Activated CD4-positive, alpha-beta T cell treated with anti-CD3 and anti-CD28 coated beads, Interleukin-10, Interleukin-2, amounts not matched to agents 100 ng/mL and 50 ng/mL, durations not matched to agents 16 hours and 8 hours (primary cell): ENCODE measurements at regions not wholly inside any gene's neighbourhood (a gene's known extent, or its start where the extent isn't known, plus 50 kb on each side); places are given as distances from the start of the nearest gene placed in this dataset.
A peak's percentile ranks its signal among the peaks of the same experiment; 100 is the strongest.
"Not testable (repeated sequence)": the region's sequence is repeated elsewhere in the genome, so short reads cannot be mapped to it uniquely, and the experiment has no call there.

ENCODE experiments used
- DNase-seq: peaks from one replicate; pipeline ENCODE4 v3.0.0-alpha.2; 2020

DNA sequence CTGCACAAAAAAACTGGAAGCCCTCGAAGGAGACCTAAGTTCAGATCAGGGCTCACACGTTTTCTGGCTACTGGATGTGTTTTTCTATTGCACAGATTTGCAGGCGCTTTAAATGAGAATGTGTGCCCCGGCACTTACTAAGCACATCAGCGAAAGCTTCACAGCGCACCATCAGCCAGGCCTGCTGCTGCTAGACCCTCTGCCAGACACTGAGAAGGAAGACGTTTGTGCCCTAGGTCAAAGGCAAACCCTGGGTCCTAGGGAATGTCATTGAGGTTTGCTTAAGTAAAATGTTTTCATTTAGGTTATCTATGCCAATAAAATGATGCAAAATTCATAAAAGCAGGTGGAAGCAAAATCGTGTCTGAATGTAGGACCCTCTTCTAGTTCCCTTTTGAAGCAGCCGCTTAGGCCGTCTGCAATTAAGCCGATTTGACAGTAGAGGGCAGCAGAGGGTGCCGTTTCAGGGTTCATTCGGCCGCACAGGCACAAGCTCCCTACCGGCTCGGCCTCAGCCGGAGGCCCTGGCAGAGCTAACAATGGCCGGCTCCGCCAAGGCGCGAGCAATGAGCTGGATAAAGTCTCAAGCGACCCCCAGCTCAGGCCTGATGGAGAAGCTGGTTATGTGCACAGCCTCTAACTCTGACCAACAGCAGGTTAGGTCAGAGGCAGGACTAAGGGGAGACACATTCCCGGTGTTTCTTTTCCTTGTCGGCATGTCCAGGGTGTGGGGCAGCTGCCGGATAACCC lies 107.2 kb upstream of the FOXA2 start:
- DNase-seq: peak; percentile 69

DNA sequence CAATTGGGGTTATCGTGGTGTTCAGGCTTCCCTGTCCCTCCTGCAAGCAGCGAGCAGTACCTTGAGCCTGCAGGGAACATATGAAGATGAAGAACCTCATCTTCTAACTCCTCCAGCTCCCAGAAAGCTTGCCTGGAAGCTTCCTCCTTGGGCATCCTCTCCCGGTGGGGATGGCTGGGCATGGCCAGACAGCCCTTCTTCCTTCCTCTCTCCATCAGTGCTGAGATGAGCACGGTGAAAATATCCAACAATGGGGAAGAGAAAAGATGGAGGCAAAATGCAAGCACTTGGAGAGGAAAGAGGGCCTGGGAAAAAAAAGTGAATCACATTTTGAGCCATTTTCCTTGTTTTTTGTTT lies 107.7 kb upstream of the FOXA2 start:
- no peak for DNase-seq

DNA sequence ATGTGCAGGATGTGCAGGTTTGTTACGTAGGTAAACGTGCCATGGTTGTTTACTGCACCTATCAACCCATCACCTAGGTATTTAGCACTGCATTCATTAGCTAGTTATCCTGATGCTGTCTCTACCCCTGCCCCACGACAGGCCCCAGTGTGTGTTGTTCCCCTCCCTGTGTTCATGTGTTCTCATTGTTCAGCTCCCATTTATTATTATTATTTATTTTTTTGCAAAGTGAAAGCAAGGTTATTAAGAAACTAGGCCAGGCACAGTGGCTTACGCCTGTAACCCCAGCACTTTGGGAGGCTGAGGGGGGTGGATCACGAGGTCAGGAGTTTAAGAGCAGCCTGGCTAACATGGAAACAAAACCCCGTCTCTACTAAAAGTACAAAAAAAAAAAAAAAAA lies 108.2 kb upstream of the FOXA2 start:
- not testable (repeated sequence) for DNase-seq

DNA sequence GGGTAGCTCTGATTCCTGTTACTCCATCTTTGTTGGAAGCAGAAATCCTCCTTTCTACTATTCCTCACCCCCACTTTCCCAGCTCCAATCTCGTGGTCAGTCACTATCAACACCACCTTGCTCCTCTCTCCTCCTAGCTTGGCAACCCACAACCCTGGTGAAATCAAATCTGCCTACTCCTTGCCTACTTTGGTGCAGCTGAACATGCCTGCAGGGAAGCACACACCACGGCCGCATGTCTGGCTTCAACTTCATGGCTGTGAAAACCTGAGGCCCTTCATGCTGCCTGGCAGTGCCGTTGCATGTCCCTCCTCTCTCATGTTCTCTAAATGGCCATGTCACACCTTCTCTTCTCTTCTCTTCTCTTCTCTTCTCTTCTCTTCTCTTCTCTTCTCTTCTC lies 112.4 kb upstream of the FOXA2 start:
- no peak for DNase-seq

DNA sequence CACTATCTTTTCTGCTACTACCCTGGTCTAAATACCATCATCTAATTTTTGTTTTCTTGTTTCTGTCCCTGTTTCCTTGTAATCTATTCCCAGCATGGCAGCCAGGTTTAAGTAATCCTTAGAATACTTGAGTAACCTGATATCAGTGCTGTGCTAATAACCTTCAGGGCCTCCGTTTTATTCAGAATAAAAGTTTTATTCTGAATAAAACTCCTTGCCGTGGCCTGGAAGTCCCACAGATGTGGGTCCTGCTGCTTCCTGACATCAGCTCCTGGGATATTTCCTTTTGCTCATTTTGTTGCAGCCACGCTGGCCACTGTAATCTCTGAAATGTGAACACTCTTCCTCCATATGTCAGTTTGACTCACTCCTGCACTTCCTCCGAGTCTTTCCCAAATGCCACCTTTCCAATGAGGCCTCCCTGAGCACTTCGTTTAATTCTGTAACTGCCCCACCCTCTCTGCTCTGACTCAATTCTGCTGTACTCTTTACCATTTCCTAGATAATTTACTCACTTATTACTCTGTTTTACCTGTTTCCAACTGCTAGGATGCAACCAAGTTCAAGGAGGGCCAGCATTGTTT lies 114.0 kb upstream of the FOXA2 start:
- no peak for DNase-seq

DNA sequence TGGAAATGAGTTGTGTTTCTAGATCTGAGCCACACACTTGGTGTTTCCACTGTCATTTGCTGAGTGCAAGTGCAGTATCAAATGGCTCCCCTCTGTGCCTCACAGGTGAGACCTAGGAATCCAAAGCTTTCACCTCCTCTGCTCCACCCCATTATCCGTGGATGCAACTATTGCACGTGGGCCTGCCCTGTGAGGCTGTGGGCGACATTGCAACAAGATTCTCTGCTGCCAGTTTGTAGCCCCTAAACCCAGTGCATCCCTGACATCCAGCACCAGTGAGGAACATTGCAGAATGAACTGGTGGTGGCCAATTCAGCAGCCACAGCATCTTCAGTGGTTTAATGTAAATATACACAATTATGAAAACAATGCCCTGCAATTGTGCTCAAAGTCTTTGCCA lies 115.0 kb upstream of the FOXA2 start:
- DNase-seq: no peak

DNA sequence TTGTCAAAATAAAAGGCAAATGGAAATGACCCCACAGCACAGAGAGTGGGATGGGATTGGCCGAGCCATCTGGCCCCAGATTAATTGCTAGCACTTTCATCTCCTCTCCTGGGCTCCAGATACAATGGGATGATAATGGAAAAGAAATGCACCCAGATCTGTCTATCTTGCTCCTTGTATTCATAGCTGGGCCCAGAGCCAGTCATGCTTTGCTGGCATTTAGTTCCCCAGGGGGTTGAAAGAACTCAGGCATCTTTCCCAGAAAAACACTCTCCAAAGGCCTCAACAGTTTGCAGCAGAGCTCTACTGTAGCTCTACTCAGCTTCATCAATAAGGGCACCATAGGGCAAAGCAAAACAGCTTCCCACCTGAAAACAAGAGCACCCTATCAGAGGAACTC lies 116.0 kb upstream of the FOXA2 start:
- no peak for DNase-seq

DNA sequence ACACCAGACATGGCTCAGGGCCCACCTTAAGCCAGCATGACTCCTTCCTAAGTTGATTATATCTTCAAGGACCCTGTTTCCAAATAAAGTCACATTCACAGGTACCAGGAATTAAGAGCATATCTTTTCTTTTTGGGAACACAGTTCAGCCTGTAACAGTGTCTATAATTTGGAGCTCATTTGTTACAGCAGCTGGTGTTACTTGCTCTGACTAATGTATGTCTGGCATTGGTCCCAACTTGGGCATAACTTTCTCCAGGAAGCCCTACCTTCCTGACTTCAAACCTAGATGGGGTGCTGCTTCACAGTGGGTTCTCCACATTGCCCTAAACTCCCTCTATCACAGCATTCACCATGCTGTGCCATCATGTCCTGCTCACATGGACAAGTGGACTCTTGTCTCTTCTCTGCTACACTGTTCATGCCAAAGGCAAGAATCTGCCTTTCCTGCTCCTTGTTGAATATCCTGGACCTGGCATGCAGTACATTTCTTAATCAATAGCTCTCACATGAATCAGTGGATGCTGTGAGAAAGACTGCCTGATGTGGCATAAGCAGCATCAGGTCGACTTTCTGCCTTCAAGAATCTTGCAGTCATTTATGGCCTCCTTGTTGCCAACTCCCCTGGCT lies 117.4 kb upstream of the FOXA2 start:
- DNase-seq: no peak

DNA sequence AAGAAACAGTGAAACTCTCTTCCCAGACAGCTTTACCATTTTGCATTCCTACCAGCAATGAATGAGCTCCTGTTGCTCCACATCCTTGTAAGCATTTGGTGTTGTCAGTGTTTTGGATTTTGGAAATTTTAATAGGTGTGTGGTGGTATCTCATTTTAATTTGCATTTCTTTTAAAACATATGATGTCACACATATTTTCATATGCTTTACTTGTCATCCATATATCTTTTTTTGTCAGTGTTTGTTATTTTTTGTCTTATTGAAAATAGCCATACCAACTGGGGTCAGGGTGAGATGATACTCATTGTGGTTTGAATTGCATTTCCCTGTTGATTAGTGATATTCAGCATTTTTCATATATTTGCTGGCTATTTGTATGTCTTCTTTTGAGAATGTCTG lies 119.5 kb upstream of the FOXA2 start:
- DNase-seq: no peak

DNA sequence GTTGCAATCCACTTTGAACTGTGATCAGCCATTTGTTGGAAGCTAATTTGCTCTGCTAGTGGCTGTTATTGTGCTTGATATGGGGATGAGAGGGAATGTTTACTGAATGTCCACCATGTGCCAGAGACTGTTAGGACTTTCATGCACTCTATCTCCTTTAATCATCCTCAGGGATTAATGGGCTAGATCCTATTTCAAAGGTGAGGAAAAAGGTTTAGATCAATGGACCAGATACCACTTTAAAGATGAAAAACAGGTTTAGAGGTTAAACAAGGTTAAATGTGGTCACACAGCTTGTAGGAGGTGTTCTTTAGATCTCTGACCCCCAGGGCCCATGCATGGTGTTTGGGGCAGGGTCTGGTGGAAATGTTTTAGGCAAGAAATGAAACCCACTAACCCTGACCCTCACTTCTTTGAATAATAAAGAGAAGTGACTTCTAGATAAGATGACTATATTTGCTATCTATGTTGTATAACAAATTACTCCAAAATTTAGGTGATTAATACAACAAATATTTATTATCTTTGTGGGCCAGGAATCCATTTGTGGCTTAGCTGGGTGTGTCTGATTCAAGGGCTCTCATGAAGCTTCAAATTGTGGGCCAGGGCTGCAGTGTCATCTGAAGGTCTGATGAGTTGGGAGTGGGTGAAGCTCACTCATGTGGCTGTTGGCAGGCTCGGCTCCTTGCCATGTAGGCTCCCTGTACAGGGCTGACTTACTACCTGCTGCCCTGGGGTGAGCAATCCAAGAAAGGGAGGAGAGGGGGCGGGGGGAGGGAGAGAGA lies 127.8 kb upstream of the FOXA2 start:
- DNase-seq: no peak

DNA sequence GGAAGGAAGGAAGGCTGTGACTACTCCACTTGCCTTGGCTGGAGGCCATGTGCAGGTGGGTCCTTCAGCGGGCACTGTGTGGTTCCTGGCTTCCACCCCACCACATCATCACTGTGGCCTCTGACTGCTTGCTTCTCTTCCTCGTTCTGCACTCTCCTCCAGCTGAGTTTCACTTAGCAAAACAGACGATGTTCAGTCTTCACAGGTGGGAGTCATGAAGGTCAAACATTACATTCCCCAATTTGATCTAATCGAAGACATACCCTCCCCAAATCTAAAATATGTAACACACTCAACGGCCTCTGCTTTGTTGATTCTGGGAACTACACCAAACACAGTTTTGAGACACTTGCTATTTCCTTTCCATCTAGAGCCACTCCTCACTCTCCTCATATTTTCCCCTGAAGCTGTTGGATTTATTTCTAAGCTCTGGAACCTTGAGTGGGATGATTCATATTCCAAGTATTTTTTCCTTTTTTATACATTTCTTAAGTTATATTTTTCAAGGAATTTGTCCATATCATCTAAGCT lies 132.5 kb upstream of the FOXA2 start:
- no peak for DNase-seq

DNA sequence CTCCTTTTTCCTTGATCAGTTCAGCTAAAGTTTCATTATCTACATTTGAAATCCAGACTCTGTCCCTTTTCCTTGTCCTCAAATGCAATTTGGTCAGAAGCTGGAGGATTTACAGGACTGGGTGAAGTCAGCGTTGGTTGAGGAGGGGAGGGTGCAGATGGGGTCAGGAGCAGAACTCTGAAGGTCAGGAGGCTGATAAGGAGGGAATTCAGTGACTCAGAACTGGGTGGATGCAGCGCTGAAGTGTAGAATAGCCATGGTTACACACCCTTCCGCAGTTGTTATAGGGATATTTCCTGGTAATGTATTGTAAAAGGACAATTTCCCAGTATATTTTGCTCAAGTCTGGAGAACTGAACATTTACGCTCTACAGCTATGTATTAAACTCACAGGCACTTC lies 133.1 kb upstream of the FOXA2 start:
- no peak for DNase-seq

DNA sequence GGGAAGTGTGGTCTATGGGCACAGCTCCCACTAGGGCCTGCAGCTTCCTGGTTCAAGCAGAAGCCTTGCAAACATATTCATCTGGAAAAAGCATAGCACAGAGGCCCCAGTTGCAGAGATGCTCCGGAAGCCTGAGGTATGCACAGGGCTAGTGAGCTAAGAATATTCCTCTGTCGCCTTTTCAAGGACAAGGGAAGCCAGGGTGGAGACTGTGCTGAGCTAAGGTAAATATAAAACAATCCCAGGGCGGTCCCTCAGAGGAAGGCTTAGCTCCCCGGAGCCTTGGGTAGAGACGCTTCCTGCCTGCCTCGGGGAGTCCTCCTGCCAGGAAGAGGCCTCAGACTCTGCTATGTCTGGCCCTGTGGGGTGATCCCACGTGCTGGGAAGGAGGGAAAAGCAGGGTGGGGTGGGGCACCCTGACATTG lies 134.8 kb upstream of the FOXA2 start:
- no peak for DNase-seq

DNA sequence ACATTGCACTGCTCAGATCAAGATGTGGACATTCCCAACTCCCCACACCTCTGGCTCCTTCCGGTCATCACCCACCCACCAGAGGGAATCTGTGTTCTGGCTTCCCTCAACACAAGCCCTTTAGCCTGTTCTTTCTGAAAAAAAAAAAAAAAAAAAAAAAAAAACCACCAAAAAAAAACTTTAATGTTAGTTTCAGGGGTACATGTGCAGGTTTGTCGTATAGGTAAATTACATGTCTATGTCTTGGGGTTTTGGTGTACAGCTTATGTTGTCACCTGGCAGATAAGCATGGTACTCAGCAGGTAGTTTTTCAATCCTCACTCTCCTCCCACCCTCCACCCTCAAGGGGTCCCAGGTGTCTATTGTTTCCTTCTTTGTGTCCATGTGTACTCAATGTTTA lies 135.8 kb upstream of the FOXA2 start:
- no peak for DNase-seq

DNA sequence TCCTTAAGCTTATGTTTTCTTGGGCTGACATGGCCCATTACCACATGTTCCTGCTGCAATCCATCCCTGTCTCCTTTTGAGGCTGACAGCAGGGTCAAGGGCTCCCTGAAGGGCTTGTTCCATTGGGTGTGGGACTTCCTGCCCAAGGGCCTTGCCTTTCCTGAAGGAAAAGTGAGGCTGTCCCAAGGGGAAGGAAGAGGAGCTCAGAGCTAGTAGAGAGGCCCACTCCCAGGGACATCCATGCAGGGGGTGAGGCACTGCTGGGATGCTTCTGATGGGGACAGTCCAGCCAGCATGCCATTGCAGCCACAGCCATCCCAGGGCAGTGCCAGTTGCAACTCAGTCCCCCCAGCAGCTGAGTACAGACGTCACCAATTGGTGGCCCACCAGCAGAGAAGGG lies 138.4 kb upstream of the FOXA2 start:
- no peak for DNase-seq

DNA sequence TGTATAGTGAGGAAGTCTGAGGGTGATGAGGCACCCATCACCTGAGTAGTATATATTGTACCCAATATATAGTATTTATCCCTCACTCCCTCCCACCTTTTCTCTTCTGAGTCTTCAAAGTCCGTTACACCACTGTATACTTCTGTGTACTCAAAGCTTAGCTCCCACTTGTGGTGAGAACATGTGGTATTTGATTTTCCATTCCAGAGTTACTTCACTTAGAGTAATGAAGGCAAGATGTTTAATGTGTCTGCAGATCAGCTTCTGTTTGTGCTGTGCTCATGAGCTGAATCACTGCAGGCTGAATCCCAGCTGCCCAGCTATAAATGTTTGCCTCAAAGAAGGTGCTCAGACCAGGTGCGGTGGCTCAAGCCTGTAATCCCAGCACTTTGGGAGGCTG lies 139.3 kb upstream of the FOXA2 start:
- no peak for DNase-seq

DNA sequence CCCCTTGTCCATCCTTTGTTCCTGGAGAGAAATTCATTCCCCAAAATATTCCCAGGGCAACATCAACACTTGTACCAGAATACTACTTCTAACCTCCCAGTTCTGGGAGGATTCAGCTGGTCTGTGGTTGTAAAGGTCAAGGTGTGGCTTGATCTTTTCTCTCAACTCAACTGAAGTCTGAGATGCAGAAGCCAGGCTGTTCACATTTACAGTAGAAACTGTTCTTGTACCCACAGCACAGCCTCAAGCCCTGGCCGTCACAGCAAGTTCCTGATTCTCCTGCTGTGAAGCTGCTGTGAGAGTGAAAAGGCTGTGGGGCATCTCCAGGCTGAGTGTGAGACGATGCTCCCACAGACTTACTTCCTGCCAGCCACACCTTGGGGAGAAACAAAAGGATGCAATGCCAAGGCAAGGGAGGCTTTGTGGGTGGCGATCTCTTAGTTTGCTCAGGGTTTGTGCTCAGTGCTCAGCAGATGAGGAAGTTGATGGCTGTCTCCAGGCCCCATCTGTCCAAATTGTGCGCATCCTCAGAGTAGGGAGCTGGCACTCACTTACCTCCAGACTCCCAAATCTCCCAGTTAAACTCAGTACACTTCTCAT lies 143.9 kb upstream of the FOXA2 start:
- no peak for DNase-seq

DNA sequence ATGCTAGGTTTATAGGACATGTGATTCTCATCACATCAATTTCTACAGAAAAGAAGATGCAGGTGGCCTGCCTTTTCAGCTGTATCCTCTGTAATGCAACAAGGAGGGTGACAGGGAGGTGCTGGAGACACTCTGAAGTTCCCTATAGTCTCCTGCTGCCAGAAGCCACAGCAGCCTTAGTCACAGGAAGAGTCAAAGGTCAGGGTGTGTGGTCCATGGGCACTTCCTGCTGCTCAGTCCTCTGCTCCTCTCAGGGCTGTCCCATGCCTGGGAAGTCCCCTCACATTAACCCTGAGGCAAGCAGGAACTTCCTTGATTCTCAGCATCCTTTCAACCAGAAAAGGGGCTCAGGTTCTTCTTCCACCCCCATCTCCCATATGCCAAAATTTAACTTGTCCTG lies 144.8 kb upstream of the FOXA2 start:
- DNase-seq: no peak

DNA sequence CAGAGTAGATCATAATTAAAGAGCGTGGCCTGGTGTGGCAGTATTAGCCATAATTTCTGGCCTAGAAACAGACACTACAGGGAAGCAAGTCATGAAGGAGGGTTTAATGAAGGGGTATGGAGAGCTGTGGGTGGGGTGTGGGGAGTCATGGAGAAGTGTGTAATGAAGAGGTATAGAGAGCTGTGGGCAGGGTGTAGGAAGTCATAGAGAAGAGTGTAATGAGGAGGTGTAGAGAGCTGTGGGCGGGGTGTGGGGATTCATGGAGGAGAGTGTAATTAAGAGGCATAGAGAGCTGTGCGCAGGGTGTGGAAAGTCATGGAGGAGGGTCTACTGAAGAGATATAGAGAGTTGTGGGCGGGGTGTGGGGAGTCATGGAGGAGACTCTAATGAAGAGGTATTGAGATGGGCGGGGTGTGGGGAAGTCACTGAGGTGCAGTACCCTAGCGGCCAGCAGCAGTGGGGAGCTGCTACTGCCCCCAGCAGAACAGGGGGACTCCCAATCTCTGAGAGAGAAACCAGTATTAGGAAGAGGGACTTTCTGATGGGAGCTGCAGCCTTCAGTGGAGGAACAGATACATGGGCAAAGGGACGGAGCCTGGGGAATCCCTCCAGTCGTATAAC lies 145.4 kb upstream of the FOXA2 start:
- DNase-seq: no peak

DNA sequence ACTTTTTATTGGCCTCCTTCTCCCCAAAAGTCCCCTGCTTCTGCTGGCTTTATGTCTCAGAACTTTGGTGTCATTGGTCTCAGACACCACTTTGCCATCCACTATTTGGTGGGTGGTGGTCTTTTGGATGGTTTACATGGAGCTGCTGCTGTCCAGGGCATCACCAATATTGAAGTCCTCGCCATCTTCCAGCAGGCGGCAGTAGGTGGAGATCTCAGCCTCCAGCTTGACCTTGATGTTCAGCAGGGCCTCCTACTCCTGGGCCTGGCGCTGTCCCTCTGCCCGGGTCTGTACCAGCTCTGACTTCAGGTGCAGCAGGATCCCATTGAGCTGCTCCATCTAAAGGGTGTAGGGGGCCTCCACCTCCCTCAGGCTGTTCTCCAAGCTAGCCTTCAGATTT lies 148.4 kb upstream of the FOXA2 start:
- DNase-seq: no peak

DNA sequence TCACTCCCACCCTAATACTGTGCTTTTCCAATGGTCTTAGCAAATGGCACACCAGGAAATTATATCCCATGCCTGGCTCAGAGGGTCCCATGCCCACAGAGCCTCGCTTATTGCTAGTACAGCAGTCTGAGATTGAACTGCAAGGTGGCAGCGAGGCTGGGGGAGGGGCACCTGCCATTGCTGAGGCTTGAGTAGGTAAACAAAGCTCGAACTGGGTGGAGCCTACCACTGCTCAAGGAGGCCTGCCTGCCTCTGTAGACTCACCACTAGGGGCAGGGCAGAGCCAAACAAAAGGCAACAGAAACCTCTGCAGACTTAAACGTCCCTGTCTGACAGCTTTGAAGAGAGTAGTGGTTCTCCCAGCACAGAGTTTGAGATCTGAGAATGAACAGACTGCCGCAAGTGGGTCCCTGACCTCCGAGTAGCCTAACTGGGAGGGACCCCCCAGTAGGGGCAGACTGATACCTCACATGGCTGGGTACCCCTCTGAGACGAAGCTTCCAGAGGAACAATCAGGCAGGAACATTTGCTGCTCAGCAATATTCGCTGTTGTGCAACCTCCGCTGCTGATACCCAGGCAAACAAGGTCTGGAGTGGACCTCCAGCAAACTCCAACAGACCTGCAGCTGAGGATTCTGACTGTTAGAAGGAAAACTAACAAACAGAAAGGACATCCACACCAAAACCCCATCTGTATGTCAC lies 150.7 kb upstream of the FOXA2 start:
- peak; percentile 27 for DNase-seq

DNA sequence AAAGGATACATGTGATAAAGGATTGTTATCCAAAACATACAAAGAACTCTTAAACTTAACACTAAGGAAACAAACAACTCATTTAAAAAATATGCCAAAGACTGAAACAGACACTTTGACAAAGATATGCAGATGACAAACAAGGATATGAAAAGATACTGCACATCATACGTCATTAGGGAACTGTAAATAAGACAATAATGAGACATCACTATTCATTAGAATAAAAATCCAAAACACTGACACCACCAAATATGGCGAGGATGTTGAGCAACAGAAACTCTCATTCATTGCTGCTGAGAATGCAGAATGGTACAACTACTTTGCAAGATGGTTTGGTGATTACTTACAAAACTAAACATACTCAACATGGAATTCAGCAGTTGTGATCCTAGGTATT lies 156.5 kb upstream of the FOXA2 start:
- DNase-seq: no peak
